Left ventricle myocardium inferior (tissue), 1 donor: ENCODE measurements at regions not wholly inside any gene's neighbourhood (a gene's known extent, or its start where the extent isn't known, plus 50 kb on each side); places are given as distances from the start of the nearest gene placed in this dataset.

Source experiments
- DNase-seq: peaks from one replicate; pipeline ENCODE4 v3.0.0-alpha.2; 2020
- H3K27ac ChIP-seq: fragments of 200-600 bp; replicated peaks from 2 replicates; pipeline ENCODE4 v1.8.0; 2021
- H3K27me3 ChIP-seq: fragments of 200-600 bp; 2 replicates; pipeline ENCODE4 v1.8.0; 2021; ENCODE audit warnings: low read depth
- H3K36me3 ChIP-seq: fragments of 200-600 bp; 2 replicates; pipeline ENCODE4 v1.8.0; 2021
- H3K4me1 ChIP-seq: fragments of 200-600 bp; 2 replicates; pipeline ENCODE4 v1.8.0; 2021
- H3K4me3 ChIP-seq: fragments of 200-600 bp; 2 replicates; pipeline ENCODE4 v1.8.0; 2021; ENCODE audit warnings: mild to moderate bottlenecking, moderate library complexity
- H3K9me3 ChIP-seq: fragments of 200-600 bp; replicated peaks from 2 replicates; pipeline ENCODE4 v1.8.0; 2021
- intact Hi-C: fragments of 100-400 bp; cut with micrococcal nuclease; formaldehyde crosslinking; loops from one replicate; pipeline ENCODE4 v1.11.0; 2022
- TF ChIP-seq, protein P1 (sequence below): fragments of 200-600 bp; IDR thresholded peaks from 2 replicates; pipeline ENCODE4 v1.8.0; 2021; ENCODE audit warnings: antibody characterized with exemption, mild to moderate bottlenecking, borderline replicate concordance
- donor health status: DM: no; HTN: yes; CAD: no; lungs with severe emphysema.

DNA sequence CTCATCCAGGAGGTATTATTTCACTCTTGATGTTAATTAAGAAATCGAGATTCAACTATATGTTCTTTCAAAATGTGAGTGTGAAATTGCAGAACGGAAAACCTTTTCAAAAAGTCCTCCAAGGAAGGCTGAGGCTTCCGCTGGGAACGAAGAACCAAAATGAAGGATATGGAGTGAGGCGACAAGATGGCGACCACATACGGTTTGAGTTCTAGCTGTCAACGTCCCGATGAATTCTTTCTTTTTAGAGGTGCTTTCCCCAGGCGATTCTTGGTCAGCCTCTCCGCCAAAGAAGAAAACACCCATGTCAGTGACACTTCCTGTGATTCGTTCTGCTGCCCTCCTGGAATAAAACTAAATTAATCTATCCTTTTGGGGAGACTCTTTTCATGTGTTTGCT, 78.3 kb upstream of the ADAMTS16 start:
- Histone ChIP-seq H3K27ac (no peak overlapping the region), H3K4me3 (no peak overlapping the region), H3K27me3 (peaks cover 5% of the 10 kb centered on the region), H3K36me3 (no peaks in the 10 kb centered on the region), H3K4me1 (no peaks in the 10 kb centered on the region), H3K9me3 (no peaks in the 10 kb centered on the region)
- TF ChIP-seq, protein P1, sequence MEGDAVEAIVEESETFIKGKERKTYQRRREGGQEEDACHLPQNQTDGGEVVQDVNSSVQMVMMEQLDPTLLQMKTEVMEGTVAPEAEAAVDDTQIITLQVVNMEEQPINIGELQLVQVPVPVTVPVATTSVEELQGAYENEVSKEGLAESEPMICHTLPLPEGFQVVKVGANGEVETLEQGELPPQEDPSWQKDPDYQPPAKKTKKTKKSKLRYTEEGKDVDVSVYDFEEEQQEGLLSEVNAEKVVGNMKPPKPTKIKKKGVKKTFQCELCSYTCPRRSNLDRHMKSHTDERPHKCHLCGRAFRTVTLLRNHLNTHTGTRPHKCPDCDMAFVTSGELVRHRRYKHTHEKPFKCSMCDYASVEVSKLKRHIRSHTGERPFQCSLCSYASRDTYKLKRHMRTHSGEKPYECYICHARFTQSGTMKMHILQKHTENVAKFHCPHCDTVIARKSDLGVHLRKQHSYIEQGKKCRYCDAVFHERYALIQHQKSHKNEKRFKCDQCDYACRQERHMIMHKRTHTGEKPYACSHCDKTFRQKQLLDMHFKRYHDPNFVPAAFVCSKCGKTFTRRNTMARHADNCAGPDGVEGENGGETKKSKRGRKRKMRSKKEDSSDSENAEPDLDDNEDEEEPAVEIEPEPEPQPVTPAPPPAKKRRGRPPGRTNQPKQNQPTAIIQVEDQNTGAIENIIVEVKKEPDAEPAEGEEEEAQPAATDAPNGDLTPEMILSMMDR: no peak
- no peak for DNase-seq
- intact Hi-C loops: no loop called here

DNA sequence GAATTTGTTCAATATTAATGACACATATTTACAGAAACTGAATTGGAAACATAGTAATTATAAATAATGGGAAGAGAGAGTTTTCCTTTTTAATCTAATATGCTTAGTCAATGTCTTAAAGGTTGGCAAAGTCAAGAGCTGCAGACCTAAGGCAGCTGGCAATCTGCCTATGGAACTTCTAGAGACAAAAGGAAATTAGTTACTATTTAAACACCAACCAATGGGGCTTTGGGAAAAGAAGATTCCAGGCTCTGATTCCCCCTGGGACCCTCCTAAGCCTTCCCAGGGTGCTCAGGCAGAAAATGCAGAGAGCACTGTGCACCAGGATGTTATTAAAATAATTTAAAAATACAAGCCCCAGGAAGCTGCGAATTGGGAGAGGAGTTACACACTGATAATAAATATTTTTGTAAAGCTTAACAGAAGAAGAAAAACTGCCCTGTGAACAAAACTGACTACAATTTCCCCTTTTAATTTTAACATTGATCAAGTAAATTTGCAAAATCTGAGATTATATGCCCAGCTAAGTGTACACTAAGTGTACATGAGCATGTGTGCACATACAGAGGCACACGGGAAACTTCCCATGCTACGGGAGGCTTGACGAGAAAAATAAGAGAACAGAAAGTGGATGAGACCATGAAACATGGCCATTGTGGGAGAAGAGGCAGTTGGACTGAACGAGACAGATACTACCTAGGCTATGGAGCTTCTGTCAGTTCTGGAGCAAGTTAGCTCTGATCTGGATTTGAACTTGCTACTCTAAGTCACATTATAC, 77.4 kb upstream of the ADAMTS16 start:
- Histone ChIP-seq H3K36me3 (no peaks in the 10 kb centered on the region), H3K4me1 (no peaks in the 10 kb centered on the region)
- intact Hi-C loops: no loop called here

DNA sequence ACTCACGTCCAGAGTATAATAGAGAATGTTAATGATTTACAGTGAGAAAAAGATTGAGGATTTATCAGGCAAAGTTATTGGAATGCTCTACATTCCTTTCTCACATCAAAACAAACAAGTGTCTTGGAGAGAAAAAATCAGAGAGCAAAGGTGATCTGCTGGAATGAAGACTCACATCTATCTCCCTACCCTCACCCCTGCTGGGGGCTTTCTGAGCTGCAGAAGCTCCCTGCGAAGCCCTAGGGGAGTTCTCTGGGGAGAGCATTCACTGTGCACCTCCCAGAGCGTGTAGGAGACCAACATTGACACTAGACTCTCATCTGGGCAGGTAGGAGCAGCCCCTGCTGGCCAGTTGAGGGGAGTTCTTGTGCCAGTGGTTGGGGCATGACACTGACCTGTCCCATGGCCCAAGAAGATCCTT, 76.6 kb upstream of the ADAMTS16 start:
- DNase-seq: no peak
- no peaks in the 10 kb centered on the region for H3K4me1 ChIP-seq
- H3K4me3 ChIP-seq: no peak overlapping the region
- H3K9me3 ChIP-seq: no peaks in the 10 kb centered on the region
- TF ChIP-seq, protein P1: no peak
- intact Hi-C loops: no loop called here
- H3K27ac ChIP-seq: no peak overlapping the region
- H3K36me3 ChIP-seq: no peaks in the 10 kb centered on the region
- no peaks in the 10 kb centered on the region for H3K27me3 ChIP-seq

More for the DNA sequence above, 77.4 kb upstream of the ADAMTS16 start:
- DNase-seq: no peak
- TF ChIP-seq, protein P1: no peak
- Histone ChIP-seq H3K4me3 (no peak overlapping the region), H3K27me3 (no peaks in the 10 kb centered on the region), H3K27ac (no peak overlapping the region), H3K9me3 (no peaks in the 10 kb centered on the region)

DNA sequence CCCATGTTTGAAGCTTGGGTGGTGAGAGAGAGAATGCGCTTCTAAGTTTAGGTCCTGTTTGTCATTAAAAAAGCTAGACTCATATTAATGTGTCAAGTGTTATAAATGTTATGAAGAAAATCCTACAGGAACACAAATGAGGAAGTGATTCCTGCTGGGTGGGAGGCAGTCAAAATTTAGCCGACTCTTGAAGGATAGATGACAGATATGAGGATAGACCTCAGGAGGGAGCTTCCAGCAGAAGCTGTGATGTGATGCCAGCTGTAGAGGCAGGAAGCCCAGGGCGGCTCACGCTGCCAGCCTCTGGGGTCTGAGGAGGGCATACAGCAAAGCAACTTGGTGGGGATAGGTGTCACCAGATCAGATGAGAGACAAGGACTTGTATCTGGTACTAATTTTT, 74.7 kb upstream of the ADAMTS16 start:
- H3K27me3 ChIP-seq: peaks cover 5% of the 10 kb centered on the region
- no peak overlapping the region for H3K4me3 ChIP-seq
- H3K36me3 ChIP-seq: no peaks in the 10 kb centered on the region
- intact Hi-C loops: no loop called here
- H3K9me3 ChIP-seq: no peaks in the 10 kb centered on the region
- H3K4me1 ChIP-seq: no peaks in the 10 kb centered on the region
- no peak for DNase-seq
- no peak overlapping the region for H3K27ac ChIP-seq
- TF ChIP-seq, protein P1: no peak

DNA sequence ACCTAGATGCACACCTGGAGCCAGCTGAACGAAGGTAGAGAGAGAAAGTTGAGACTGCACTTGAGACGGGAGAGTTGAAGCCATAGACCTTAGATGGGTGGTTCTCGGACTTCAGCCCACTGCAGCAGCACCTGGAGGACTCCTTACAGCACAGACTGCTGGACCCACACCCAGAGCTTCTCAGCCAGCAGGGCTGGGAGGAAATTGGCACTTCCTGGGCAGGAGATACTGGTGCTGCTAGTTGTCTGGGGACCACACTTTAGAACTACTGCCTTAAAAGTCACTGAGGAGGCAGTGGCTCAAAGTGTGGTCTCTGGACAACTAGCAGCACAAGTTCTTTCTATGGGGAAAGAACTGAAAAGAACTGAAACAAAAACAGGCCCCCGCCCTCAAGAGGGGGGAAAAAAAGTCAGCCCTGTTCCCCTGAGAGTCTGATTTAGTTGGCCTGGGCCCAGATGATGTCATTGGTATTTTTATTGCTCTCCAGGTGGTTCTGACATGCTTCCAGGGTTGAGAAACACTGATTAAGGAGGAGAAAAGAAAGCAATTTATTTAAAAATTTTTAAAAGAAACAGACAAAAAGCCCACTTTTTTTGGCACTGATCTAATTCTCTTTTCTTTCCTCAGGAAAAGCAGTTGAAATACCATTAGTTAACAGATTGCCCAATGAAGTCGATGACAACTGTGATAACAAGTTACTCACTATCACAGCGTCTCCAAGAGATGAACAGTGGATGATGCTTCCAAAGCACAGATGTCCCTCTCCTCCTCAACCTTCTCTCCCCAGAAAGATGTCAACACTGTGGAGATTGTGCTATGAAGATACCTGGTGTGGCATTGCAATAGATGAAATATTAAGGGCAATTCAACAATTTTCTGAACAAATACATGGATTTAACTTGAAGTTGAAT, 73.6 kb upstream of the ADAMTS16 start:
- intact Hi-C loops: no loop called here
- H3K36me3 ChIP-seq: no peaks in the 10 kb centered on the region

More for the DNA sequence above, 73.6 kb upstream of the ADAMTS16 start:
- no peaks in the 10 kb centered on the region for H3K9me3 ChIP-seq
- no peak overlapping the region for H3K27ac ChIP-seq
- TF ChIP-seq, protein P1: no peak
- DNase-seq: no peak
- no peak overlapping the region for H3K4me3 ChIP-seq
- peaks cover 5% of the 10 kb centered on the region for H3K27me3 ChIP-seq
- H3K4me1 ChIP-seq: no peaks in the 10 kb centered on the region
